ENCODE measurements at regions not wholly inside any gene's neighbourhood (a gene's known extent, or its start where the extent isn't known, plus 50 kb on each side); places are given as distances from the start of the nearest gene placed in this dataset.

- TF ChIP-seq CTCF (IDR thresholded peaks at IDR 0.05) (peak; percentile 74 to 94 (median 88)), POLR2A (IDR thresholded peaks at IDR 0.05) (no peak)
These were observed 82.7 kb downstream of the NOC3L start for GRCh38 chr10:94279835-94280709.

Data from heart left ventricle (tissue), 13 donors.